GM19043 (cell line): ENCODE measurements at regions not wholly inside any gene's neighbourhood (a gene's known extent, or its start where the extent isn't known, plus 50 kb on each side); places are given as distances from the start of the nearest gene placed in this dataset.
"Not testable (repeated sequence)": the region's sequence is repeated elsewhere in the genome, so short reads cannot be mapped to it uniquely, and the experiment has no call there.

ENCODE experiments used
- ATAC-seq: cut with Tn5 transposase; IDR thresholded peaks from one replicate; pipeline ENCODE4 v1.9.1; 2021; ENCODE audit warnings: low read depth; ENCODE audit not compliant: unreplicated experiment

GRCh38 chrX:109184506-109185139 is 297.3 kb downstream of the GUCY2F start:
- no peak for ATAC-seq

DNA sequence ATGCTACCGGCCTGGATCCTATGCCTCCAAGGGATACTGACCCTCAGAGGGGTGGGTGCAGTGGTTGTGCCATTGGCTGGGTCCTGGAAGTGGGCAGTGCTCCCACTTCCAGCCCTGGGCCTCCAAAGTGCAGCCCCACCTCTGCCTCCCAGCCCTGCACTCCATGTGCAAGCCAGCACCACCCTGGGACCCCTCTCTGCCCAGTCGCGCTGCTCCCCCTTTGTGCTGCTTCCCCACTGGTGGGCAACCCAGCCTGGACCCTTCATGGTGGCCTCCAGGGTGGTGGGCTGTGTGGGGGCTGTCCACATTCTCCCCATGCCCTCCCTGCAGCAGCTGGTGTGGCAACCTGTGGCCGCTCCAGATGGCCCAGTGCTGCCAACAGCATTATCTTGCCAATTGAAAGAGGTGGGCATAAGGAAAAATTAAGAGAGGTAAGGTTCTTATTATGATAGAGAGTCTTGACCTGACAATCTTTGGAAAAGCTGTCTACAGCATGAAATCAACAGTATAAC is 309.7 kb downstream of the GUCY2F start:
- ATAC-seq, result no peak

DNA sequence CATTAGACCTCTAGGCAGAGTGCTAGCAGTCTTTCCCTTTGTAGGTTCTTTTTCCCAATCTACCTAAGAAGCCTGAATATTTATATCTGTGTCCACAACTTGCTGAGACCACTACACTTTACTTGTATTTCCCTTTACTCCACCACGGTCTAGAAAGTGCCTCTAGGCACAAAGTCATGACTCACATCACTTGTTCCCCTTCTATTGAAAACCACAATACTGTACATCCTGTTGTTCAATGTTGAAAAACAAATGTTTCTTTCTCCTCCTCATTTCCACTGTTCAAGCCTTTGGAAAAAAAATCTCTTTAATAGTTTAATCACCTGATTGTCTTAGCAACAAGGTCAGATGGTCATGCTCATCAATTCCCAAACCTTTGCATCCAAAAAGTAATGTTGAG is 326.7 kb downstream of the GUCY2F start:
- no peak for ATAC-seq

GRCh38 chrX:109144173-109144572 is 337.7 kb downstream of the GUCY2F start:
- not testable (repeated sequence) for ATAC-seq

GRCh38 chrX:109140463-109140862 is 341.4 kb downstream of the GUCY2F start:
- ATAC-seq, result no peak

DNA sequence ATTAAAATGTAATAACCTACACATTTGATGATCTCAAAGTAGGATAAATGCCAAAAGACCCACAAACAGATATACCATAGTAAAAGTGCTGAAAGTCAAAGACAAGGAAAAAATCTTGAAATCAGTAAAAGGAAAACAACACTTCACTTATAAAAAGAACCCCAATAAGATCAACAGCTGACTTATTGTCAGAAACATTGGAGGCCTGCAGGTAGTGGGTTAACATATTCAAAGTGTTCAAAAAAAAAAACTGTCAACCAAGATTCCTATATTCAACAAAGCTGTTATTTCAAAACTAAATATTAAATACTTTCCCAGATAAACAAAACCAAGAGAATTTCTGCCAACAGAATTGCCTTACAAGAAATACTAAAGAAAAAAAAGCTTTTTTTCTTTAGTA is 347.1 kb downstream of the GUCY2F start:
- no peak for ATAC-seq

DNA sequence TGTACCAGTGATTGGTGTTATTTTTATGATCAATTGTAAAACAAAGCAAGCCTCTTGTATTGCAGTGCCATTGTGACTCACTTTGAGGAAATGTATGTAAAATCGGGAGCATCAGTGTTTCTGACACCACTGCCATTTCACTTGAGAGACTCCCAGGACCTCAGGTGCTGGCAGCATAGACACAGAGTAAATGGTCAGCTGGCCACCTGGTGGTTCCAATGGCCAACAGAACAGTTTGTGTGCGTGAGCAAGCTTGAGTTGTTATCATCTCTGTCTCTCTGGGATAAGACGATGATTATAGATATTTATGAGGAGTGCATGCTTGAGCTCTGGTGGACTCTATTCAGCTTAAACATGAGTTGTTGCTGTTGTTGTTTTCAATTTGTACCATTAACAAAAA is 356.6 kb downstream of the GUCY2F start:
- no peak for ATAC-seq

DNA sequence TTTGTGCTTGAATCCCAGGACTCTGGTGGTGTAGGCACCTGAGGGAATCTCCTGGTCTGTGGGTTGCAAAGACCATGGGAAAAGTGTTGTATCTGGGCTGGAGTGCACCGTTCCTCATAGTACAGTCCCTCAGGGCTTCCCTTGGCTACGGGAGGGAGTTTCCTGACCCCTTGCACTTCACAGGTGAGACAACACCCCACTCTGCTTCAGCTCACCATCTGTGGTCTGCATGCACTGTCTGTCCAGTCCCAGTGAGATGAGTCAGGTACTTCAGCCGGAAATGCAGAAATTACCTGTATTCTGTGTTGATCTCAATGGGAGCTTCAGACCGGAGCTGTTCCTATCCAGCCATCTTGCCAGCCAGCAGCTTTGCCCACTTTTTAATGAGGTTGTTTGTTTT is 353.0 kb upstream of the IRS4 start:
- ATAC-seq, result no peak

GRCh38 chrX:109077788-109078187 is 341.4 kb upstream of the IRS4 start:
- ATAC-seq, result no peak

GRCh38 chrX:109054181-109054581 is 317.8 kb upstream of the IRS4 start:
- not testable (repeated sequence) for ATAC-seq

GRCh38 chrX:109049903-109050302 is 313.5 kb upstream of the IRS4 start:
- ATAC-seq, result no peak

DNA sequence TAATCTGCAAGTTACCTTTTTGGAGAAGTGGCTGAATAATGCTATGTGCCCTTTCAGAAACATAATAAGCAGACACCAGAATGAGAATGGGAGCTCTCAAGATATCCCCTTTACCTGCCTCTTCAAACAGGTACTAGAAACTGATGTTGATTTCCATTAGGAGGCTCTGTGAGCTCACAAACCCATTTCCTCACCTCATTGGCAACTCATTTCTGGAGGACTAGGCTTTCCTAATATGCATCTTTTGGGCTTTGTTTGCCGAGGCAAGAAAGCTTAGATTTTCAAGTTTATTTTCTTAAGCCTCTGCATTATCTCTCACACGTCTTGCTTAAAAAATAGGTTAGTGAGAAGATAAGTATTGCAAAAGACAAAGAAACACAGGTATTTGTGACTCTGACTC is 313.1 kb upstream of the IRS4 start:
- no peak for ATAC-seq

DNA sequence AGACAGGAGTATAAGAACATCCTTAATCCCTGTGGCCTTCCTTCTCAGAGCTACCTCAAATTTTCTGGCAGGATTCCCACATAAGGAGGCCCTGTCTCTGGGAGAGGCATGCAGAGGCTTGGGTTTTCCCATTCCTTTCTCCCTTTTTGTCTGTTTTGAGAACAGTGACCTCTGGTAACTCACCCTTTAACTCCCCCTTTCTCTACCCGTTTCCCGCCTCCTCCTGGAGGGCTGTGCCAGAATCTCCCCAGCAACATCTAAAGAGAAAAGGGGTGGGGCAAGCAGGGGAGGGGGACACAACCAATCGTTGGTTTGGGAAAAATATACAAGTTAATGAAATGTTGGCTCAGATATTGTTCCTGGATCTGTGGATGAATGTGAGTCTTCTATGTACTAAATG is 303.7 kb upstream of the IRS4 start:
- ATAC-seq, result no peak

GRCh38 chrX:109036624-109037023 is 300.3 kb upstream of the IRS4 start:
- ATAC-seq, result peak; percentile 49

- ATAC-seq, result no peak
Measured at GRCh38 chrX:108993909-108994308, 257.5 kb upstream of the IRS4 start.

GRCh38 chrX:108972899-108973298 is 236.5 kb upstream of the IRS4 start:
- not testable (repeated sequence) for ATAC-seq

DNA sequence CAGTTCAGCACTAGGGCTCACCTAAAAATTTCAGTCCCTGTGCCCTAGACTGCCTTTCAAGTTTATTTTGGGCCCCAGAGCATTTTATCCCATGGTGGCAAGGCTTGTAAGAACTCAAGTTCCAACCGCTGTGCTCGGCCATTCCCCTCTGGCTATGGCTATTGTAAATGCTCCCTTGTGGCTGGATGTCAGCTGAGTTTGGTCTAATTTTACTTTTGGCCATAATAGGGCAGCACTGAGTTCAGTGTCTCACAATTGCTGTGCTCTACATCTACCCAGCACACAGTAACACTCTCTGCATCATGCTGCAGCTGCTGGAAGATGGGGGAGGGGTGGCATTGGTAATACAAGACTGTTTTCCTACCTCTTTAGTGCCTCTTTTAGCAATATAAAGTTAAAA is 210.8 kb upstream of the IRS4 start:
- no peak for ATAC-seq

DNA sequence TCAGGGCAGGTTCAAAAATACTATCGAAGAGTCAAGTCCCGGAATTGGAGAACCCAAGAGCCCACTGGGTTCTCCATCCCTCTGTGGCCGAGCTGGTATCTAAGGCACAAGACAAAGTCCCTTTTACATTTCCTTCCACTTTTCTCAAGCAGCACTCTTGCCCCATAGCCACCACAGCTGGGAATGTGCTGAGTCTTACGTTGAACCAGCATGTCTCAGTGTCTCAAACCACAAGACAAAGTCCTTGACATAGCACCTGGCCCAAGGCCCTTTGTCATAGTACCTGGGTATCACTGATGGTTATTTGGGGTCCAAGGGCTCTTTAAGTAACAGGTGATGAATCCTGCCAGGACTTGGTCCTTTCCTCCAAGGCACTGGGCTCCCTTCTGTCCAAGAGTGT is 210.2 kb upstream of the IRS4 start:
- no peak for ATAC-seq

DNA sequence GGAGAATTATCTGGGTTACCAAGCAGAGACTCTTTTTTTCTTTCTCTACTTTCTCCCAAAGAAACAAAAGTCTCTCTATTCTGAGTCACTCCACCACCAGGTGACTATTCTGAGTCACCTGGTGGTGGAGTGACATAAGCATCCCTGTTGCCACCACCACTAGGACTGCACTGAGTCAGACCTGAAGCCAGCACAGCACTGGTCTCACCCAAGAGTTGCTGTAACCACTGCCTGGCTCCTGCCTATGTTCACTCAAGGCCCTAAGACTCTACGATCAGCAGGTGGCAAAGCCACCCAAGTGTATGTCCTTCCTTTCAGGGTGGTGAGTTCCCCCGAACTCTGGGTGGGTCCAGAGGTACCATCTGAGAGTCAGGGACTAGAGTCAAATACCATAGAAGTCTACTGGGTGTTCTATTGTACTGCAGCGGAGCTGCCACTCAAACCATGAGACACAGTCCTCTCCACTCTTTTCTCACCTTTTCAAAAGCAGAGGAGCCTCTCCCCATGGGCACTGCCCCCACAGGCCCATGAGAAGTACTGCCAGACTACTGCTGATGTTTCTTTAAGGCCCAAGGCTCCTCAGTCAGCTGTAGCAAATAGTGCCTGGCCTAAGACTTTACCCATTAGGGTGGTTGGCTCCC is 209.6 kb upstream of the IRS4 start:
- no peak for ATAC-seq

DNA sequence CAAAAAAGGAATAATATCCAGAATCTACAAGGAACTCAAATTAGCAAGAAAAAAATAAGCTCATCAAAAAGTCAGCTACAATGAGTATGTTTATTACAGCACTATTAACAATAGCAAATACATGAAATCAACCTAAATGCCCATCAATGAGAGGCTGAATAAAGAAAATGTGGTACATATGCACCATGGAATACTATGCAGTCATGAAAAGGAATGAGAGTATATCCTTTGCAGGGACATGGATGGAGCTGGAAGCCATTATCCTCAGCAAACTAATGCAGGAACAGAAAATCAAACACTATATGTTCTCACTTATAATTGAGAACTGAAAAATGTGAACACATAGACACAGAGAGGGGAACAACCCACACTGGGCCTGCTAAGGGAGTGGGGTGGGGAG is 178.4 kb upstream of the IRS4 start:
- no peak for ATAC-seq

GRCh38 chrX:108903831-108904230 is 167.5 kb upstream of the IRS4 start:
- not testable (repeated sequence) for ATAC-seq

DNA sequence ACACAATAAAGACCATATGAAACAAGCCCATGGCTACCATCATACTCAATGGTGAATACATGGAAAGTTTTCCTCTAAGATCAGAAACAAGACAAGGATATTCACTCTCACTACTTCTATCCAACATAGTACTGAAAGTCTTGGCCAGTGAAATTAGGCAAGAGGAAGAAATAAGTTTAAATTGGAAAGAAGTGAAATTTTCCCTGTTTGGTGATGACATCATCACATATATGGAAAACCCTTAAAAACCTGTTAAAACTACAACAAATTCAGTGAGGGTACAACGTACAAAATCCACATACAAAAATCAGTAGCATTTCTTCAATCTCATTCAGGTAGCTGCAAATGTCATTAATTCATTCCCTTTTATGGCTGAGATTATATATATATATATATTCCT is 164.0 kb upstream of the IRS4 start:
- no peak for ATAC-seq
